Right lobe of liver (tissue), 4 donors: ENCODE measurements at regions not wholly inside any gene's neighbourhood (a gene's known extent, or its start where the extent isn't known, plus 50 kb on each side); places are given as distances from the start of the nearest gene placed in this dataset.

Experiments
- CTCF ChIP-seq, 4 donors: fragments of 200-600 bp in 3 of 4; fragments of 450-650 bp in 1 of 4; IDR thresholded peaks; one replicate each; pipeline versions ENCODE4 v1.5.1 to v1.8.0; 2016 to 2022; ENCODE audit warnings: antibody characterized with exemption in 4 of 4, mild to moderate bottlenecking in 2 of 4
- POLR2A ChIP-seq: fragments of 450-650 bp; IDR thresholded peaks from one replicate; pipeline ENCODE4 v1.6.1; 2017; ENCODE audit warnings: antibody characterized with exemption, mild to moderate bottlenecking
- donor health status: DM: no; HTN: no; CAD: no.
- donor health status: DM: no; HTN: no; CAD: no.
- donor health status: DM: no; HTN: yes; CAD: no.

- TF ChIP-seq CTCF (IDR thresholded peaks at IDR 0.05) (no peak), POLR2A (no peak)
Measured at GRCh38 chr12:76178452-76178851, 94.0 kb upstream of the NAP1L1 start.
